Panc1 (cell line): ENCODE measurements at regions not wholly inside any gene's neighbourhood (a gene's known extent, or its start where the extent isn't known, plus 50 kb on each side); places are given as distances from the start of the nearest gene placed in this dataset.

Source experiments
- CTCF ChIP-seq: fragments of 450-650 bp; IDR thresholded peaks from 2 replicates; pipeline ENCODE4 v1.5.1; 2017; ENCODE audit warnings: mild to moderate bottlenecking
- POLR2AphosphoS5 ChIP-seq: IDR thresholded peaks from 2 replicates; pipeline ENCODE4 v1.6.1; 2012; ENCODE audit warnings: mild to moderate bottlenecking, low read depth, low read length, moderate library complexity
- REST ChIP-seq, 2 experiments: IDR thresholded peaks; 2 replicates each; pipeline ENCODE4 v1.6.1; 2011 to 2012; ENCODE audit warnings: low read depth in 2 of 2, control low read depth in 1 of 2, low read length in 1 of 2, mild to moderate bottlenecking in 1 of 2, moderate library complexity in 1 of 2; ENCODE audit not compliant: insufficient read depth in 1 of 2
- SIN3A ChIP-seq: IDR thresholded peaks from 2 replicates; pipeline ENCODE4 v1.6.1; 2012; ENCODE audit warnings: low read depth, mild to moderate bottlenecking, low read length, moderate library complexity, borderline replicate concordance; ENCODE audit not compliant: insufficient read depth
- TCF7L2 ChIP-seq: IDR thresholded peaks from 2 replicates; pipeline ENCODE4 v1.6.1; 2011; ENCODE audit warnings: mild to moderate bottlenecking, low read depth, low read length, inconsistent platforms

- no peak for TF ChIP-seq CTCF
- TF ChIP-seq REST (IDR thresholded peaks at IDR 0.05; ENCODE audit: insufficient read depth in 1 of 2, low read depth in 2 of 2, low read length in 1 of 2) = no peak
- TF ChIP-seq POLR2AphosphoS5 = no peak
- TF ChIP-seq TCF7L2 = no peak
- TF ChIP-seq SIN3A = no peak
Observed at GRCh38 chr5:130708754-130709153, 456.3 kb downstream of the HINT1 start.
